Heart left ventricle (tissue), 13 donors: ENCODE measurements at regions not wholly inside any gene's neighbourhood (a gene's known extent, or its start where the extent isn't known, plus 50 kb on each side); places are given as distances from the start of the nearest gene placed in this dataset.

ENCODE experiments used
- POLR2A ChIP-seq, 2 donors: fragments of 450-650 bp; IDR thresholded peaks; one replicate each; pipeline ENCODE4 v1.6.1; 2017; ENCODE audit warnings: antibody characterized with exemption in 2 of 2, mild to moderate bottlenecking in 2 of 2, moderate library complexity in 2 of 2
- TF ChIP-seq, protein P1 (sequence below), 12 donors: fragments of 200-600 bp; sonication (generic) in 4 of 12; IDR thresholded peaks; one replicate each; pipeline versions ENCODE4 v1.5.0 to v1.8.0; 2018 to 2022; ENCODE audit warnings: antibody characterized with exemption in 12 of 12, mild to moderate bottlenecking in 5 of 12
- donor health status: ischemic (EF 13 %, LVEDD 7.1; RV severe dilation, severe dysfunction).
- donor health status: DM: no; HTN: yes; CAD: no.
- donor health status: DM: no; HTN: no; CAD: no.
- donor health status: ischemic (EF 25% LVEDD 6.9; RV normal size, moderate dysfunction).
- donor health status: ischemic (EF 25% LVEDD 5.7; RV mildly dilated, moderate dysfunction).
- donor health status: ischemic (EF 35%, LVEDD 5.7; RV mildly dilated, moderate dysfunction).
- donor health status: nonischemic (EF 11% LVEDD 7.7; RV severe dilation, severe dysfunction).
- donor health status: DM: yes; HTN: yes; CAD: no.
- donor health status: PGD.
- donor health status: ischemic (EF 29% LVEDD 5.4; RV normal size, mild dysfunction).
- donor health status: nonischemic (EF 23%, LVEDD 6.1; RV moderate dilation, normal function).

DNA sequence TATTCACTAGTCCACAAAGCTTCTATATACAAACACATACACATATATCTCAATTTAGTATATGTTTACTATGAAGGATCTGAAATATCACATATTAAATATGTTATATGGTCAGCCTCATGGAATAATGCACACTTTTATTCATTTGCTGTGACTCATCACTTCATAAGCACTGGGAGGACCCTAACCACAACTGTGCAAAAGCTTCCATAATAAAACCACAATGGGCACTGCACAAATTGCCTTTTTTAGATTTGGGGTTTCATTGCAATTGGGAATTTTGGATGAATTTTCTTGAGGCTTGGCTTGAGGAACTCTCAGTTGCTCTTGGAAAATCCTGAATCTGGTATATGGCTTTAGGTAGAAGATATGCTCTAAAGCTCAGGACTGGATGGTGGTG lies 399.4 kb downstream of the C12orf75 start:
- no peak for TF ChIP-seq POLR2A (IDR thresholded peaks at IDR 0.05)
- TF ChIP-seq, protein P1, sequence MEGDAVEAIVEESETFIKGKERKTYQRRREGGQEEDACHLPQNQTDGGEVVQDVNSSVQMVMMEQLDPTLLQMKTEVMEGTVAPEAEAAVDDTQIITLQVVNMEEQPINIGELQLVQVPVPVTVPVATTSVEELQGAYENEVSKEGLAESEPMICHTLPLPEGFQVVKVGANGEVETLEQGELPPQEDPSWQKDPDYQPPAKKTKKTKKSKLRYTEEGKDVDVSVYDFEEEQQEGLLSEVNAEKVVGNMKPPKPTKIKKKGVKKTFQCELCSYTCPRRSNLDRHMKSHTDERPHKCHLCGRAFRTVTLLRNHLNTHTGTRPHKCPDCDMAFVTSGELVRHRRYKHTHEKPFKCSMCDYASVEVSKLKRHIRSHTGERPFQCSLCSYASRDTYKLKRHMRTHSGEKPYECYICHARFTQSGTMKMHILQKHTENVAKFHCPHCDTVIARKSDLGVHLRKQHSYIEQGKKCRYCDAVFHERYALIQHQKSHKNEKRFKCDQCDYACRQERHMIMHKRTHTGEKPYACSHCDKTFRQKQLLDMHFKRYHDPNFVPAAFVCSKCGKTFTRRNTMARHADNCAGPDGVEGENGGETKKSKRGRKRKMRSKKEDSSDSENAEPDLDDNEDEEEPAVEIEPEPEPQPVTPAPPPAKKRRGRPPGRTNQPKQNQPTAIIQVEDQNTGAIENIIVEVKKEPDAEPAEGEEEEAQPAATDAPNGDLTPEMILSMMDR (IDR thresholded peaks at IDR 0.05): no peak
